ENCODE measurements at regions not wholly inside any gene's neighbourhood (a gene's known extent, or its start where the extent isn't known, plus 50 kb on each side); places are given as distances from the start of the nearest gene placed in this dataset.
A peak's percentile ranks its signal among the peaks of the same experiment; 100 is the strongest.
"Not testable (repeated sequence)": the region's sequence is repeated elsewhere in the genome, so short reads cannot be mapped to it uniquely, and the experiment has no call there.

GRCh38 chr1:172849653-172850052 lies 190.8 kb downstream of the FASLG start:
- no peak for DNase-seq (ENCODE audit: low read depth)
- no peak for TF ChIP-seq CTCF (IDR thresholded peaks at IDR 0.05; ENCODE audit: control insufficient read depth, insufficient read depth, low read depth, low read length, missing control alignments)

GRCh38 chr1:172851077-172851476 lies 192.2 kb downstream of the FASLG start:
- peak overlapping the region; percentile 7 for H3K4me3 ChIP-seq (ENCODE audit: control insufficient read depth, low read depth, low read length)
- DNase-seq (ENCODE audit: low read depth): no peak
- no peak for TF ChIP-seq CTCF (IDR thresholded peaks at IDR 0.05; ENCODE audit: control insufficient read depth, insufficient read depth, low read depth, low read length, missing control alignments)

More at GRCh38 chr1:172849653-172850052, 190.8 kb downstream of the FASLG start:
- no peak overlapping the region for H3K4me3 ChIP-seq (ENCODE audit: control insufficient read depth, low read depth, low read length)

GRCh38 chr1:172851856-172852255 lies 193.0 kb downstream of the FASLG start:
- no peak for TF ChIP-seq CTCF (IDR thresholded peaks at IDR 0.05; ENCODE audit: control insufficient read depth, insufficient read depth, low read depth, low read length, missing control alignments)
- no peak overlapping the region for H3K4me3 ChIP-seq (ENCODE audit: control insufficient read depth, low read depth, low read length)
- no peak for DNase-seq (ENCODE audit: low read depth)

- DNase-seq (ENCODE audit: low read depth); H3K4me3 ChIP-seq (ENCODE audit: control insufficient read depth, low read depth, low read length): not testable (repeated sequence)
These were observed 194.8 kb downstream of the TNFSF18 start for GRCh38 chr1:172855983-172856382.

- no peak overlapping the region for H3K4me3 ChIP-seq (ENCODE audit: control insufficient read depth, low read depth, low read length)
- no peak for DNase-seq (ENCODE audit: low read depth)
These were observed 187.7 kb downstream of the TNFSF18 start for GRCh38 chr1:172863031-172863430.

GRCh38 chr1:172867216-172867818 lies 183.4 kb downstream of the TNFSF18 start:
- no peak overlapping the region for H3K4me3 ChIP-seq (ENCODE audit: control insufficient read depth, low read depth, low read length)
- TF ChIP-seq CTCF (IDR thresholded peaks at IDR 0.05; ENCODE audit: control insufficient read depth, insufficient read depth, low read depth, low read length, missing control alignments): no peak
- DNase-seq (ENCODE audit: low read depth): no peak

More at GRCh38 chr1:172863031-172863430, 187.7 kb downstream of the TNFSF18 start:
- TF ChIP-seq CTCF (IDR thresholded peaks at IDR 0.05; ENCODE audit: control insufficient read depth, insufficient read depth, low read depth, low read length, missing control alignments): no peak

- no peak for DNase-seq (ENCODE audit: low read depth)
- TF ChIP-seq CTCF (IDR thresholded peaks at IDR 0.05; ENCODE audit: control insufficient read depth, insufficient read depth, low read depth, low read length, missing control alignments): no peak
- H3K4me3 ChIP-seq (ENCODE audit: control insufficient read depth, low read depth, low read length): no peak overlapping the region
These were observed 179.7 kb downstream of the TNFSF18 start for GRCh38 chr1:172870901-172871606.
